ENCODE measurements at regions not wholly inside any gene's neighbourhood (a gene's known extent, or its start where the extent isn't known, plus 50 kb on each side); places are given as distances from the start of the nearest gene placed in this dataset.

DNA sequence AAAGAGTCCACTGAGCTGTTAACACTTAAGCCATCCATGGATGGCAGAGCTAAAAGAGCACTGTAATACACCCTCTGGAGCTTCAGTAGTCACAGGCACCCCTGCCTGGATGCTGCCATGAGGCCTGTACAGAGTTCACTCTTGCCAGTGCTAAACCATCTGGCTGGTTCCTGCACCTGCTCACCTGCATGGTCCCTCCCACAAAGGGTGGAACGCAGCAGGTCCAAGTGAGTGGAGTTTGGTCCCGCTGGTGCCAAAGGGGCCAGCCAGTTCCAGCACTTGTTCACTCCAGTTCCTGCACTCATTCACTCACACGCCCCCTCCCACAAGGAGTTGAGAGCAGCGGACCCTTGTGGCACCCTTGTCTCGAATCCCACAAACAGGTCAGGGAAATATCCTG is 503.5 kb downstream of the HACE1 start:
- Mint-ChIP-seq H3K9me3 (no peaks in the 10 kb centered on the region), H3K27me3 (ENCODE audit: low read depth) (no peaks in the 10 kb centered on the region), H3K36me3 (ENCODE audit: low read depth) (no peaks in the 10 kb centered on the region), H3K27ac (no peak overlapping the region), H3K4me3 (no peak overlapping the region), H3K4me1 (ENCODE audit: low read depth) (no peaks in the 10 kb centered on the region)

DNA sequence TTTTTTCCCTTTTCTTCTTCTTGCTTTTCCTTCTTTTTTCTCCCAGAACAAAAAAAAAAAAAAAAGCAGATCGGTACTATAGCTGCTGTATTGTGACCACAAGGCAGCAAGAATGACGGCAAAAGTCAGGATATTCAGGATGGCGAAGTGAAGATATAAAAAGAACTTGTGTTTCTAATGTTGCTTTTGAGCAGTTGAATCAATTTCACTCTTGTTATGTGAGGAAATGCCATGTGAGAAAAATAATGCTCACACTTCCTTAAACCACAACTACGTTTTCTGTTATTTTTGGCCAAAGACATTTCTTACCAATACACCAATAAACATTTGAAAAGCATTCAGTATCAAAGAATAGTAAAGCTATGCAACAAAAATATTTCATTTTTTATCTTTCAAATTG is 510.5 kb downstream of the HACE1 start:
- H3K27ac Mint-ChIP-seq: no peak overlapping the region
- no peaks in the 10 kb centered on the region for H3K36me3 Mint-ChIP-seq (ENCODE audit: low read depth)
- H3K4me1 Mint-ChIP-seq (ENCODE audit: low read depth): no peaks in the 10 kb centered on the region
- no peaks in the 10 kb centered on the region for H3K27me3 Mint-ChIP-seq (ENCODE audit: low read depth)
- H3K9me3 Mint-ChIP-seq: peaks cover 8% of the 10 kb centered on the region
- no peak overlapping the region for H3K4me3 Mint-ChIP-seq

DNA sequence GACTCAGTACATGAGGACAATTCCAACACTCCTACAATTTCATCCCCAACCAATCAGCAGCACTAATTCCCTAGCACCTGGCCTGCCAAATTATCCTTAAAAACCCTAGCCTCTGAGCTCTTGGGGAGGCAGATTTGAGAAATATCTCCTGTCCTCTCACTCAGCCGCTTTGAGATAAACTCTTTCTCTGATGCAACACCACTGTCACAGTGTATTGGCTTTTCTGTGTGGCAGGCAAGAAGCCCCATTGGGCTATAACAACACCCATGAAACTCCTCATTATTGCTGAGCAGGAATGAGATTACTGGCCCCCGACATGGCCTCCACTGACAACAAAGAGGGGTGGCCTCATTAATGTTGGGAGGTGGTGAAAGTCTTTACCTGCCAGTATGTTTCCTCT is 515.5 kb downstream of the HACE1 start:
- no peaks in the 10 kb centered on the region for H3K27me3 Mint-ChIP-seq (ENCODE audit: low read depth)
- no peaks in the 10 kb centered on the region for H3K4me1 Mint-ChIP-seq (ENCODE audit: low read depth)
- no peaks in the 10 kb centered on the region for H3K36me3 Mint-ChIP-seq (ENCODE audit: low read depth)
- H3K4me3 Mint-ChIP-seq: no peak overlapping the region
- peaks cover 8% of the 10 kb centered on the region for H3K9me3 Mint-ChIP-seq
- no peak overlapping the region for H3K27ac Mint-ChIP-seq

DNA sequence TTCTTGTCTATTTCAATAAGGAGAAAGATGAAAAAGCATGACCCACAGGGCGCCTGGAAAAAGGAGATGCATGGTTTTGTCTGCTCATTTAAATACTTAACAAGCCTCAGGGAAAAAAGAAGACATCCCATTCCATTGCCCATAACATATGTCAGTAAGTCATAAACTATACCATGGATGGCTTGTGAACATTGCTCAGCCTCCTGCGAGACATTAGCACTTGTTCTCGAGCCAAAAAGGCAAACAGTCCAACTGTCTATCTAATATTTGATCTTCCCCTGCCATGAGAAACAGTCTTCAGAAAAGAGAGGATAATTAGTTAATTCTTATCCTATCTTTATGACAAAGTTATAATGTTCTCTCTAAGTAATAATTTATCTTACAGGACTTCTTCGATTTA is 527.4 kb downstream of the HACE1 start:
- Mint-ChIP-seq H3K4me1 (ENCODE audit: low read depth) (no peaks in the 10 kb centered on the region), H3K4me3 (no peak overlapping the region), H3K27ac (no peak overlapping the region), H3K36me3 (ENCODE audit: low read depth) (no peaks in the 10 kb centered on the region), H3K9me3 (no peaks in the 10 kb centered on the region), H3K27me3 (ENCODE audit: low read depth) (no peaks in the 10 kb centered on the region)

DNA sequence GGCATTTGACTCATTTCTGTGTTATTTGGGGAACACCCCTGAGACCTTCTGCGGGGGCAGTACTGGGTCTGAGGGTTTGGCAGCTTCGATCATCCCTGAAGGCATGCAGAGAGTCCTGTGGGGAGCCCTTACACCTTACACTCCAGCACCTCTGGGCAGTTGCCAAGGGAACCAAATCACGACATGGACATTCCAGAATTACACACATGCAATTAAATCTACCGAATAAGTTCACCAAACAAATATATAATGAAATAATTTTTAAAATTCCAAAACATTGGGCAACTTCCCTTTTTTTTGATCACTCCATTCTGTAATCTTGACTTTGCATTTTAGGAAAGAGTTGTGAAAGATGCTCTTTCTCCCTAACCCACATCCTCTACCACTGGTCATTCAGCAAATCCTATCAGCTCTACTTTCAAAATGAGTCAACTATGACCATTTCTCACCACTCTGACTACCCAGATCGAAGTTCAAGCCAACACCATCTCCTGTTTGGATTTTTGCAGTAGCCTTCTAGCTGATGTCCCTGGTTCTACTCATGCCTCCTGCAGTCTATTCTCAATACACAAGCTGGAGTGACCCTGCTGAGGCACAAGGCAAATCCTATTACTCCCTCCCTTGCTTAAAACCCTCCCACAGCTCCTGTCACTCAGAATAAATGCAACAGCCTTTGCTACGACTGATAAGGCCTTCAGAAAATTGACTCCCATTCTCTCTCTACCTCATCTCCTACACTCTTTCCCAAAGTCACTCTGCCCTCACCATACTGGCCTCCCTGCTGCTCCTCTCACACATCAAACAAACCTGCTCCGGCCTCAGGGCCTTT is 533.3 kb downstream of the HACE1 start:
- no peaks in the 10 kb centered on the region for H3K36me3 Mint-ChIP-seq (ENCODE audit: low read depth)
- H3K27ac Mint-ChIP-seq: no peak overlapping the region
- H3K27me3 Mint-ChIP-seq (ENCODE audit: low read depth): no peaks in the 10 kb centered on the region
- no peaks in the 10 kb centered on the region for H3K9me3 Mint-ChIP-seq
- no peaks in the 10 kb centered on the region for H3K4me1 Mint-ChIP-seq (ENCODE audit: low read depth)
- no peak overlapping the region for H3K4me3 Mint-ChIP-seq

DNA sequence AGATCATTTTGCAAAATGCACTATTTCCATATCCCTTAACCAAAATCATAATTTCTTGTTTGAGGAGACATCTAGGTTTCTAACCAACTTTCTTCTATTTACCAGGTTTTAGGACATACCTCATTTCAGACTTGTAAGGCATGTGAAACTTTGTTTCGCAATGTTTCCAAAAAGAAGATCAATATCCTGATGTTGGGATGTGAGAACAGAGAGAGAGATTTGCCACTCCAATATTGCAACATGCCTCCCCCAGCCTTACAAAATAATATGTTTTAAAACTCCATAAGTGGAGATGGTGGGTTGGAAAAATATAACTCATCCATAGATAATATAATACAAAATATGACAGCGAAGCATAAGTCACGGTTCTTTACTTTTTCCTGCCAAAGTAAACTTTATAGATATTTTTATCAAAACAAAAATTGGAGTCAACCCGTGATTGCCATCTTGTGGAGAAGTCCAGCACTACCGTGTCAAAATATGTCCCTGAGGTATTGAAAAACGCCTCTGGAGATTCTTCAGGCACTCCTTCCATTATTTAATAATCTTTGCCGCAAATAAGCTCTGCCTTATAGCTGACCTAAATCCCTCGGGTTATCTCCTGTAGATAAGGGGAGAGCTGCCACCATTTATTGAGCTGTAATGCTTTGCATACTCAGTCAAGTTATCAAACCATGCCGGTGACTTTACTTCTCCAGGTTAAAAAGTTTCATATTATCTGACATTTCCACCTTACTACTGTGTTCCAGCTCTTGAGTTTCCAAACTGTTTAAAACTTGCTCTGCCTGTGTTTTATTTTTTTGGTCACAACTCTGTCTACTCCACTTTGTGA is 534.2 kb downstream of the HACE1 start:
- H3K4me1 Mint-ChIP-seq (ENCODE audit: low read depth): no peaks in the 10 kb centered on the region
- no peaks in the 10 kb centered on the region for H3K9me3 Mint-ChIP-seq
- H3K36me3 Mint-ChIP-seq (ENCODE audit: low read depth): no peaks in the 10 kb centered on the region
- no peak overlapping the region for H3K27ac Mint-ChIP-seq
- no peaks in the 10 kb centered on the region for H3K27me3 Mint-ChIP-seq (ENCODE audit: low read depth)
- no peak overlapping the region for H3K4me3 Mint-ChIP-seq

DNA sequence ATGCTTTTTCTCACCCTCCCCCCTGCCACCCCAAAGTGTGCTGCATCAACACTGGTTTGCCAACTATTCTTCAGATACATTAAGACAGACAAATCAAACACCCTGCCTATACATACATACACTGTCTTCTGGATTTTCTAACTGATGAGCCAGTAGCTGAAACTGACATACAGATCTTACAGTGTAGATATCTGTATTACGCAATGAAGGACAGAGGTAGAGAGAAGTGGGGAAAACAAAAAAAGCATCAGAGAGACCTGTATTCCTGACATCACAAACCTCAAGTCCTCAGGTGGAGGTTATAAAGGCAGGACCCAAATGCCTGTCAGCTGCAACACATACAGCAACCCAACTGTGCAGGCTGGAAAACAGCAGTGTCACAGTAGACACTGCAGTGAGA is 535.4 kb downstream of the HACE1 start:
- Mint-ChIP-seq H3K27ac (no peak overlapping the region), H3K4me1 (ENCODE audit: low read depth) (no peaks in the 10 kb centered on the region), H3K9me3 (no peaks in the 10 kb centered on the region)

DNA sequence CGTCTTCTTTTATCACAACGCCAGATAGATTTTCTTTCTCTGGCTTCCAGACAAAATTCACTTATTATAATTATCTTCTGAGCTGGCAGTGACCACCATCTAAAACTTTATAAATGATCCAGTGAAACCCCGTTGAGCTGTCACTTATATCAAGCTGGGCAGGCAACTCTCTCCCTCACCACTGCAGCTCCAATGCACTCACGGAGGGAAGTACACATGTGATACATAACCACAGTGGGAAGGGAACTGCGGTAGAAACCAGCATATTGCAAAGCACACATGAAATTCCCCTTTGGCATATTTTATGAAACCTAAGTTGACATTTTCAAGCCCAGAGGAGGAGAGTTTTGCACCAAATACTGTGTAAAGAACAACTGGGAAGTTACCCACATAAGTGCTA is 536.9 kb downstream of the HACE1 start:
- H3K4me1 Mint-ChIP-seq (ENCODE audit: low read depth): no peaks in the 10 kb centered on the region
- H3K27ac Mint-ChIP-seq: no peak overlapping the region
- H3K36me3 Mint-ChIP-seq (ENCODE audit: low read depth): no peaks in the 10 kb centered on the region
- no peak overlapping the region for H3K4me3 Mint-ChIP-seq
- no peaks in the 10 kb centered on the region for H3K9me3 Mint-ChIP-seq
- no peaks in the 10 kb centered on the region for H3K27me3 Mint-ChIP-seq (ENCODE audit: low read depth)

More for the DNA sequence above, 535.4 kb downstream of the HACE1 start:
- Mint-ChIP-seq H3K36me3 (ENCODE audit: low read depth) (no peaks in the 10 kb centered on the region), H3K4me3 (no peak overlapping the region), H3K27me3 (ENCODE audit: low read depth) (no peaks in the 10 kb centered on the region)

DNA sequence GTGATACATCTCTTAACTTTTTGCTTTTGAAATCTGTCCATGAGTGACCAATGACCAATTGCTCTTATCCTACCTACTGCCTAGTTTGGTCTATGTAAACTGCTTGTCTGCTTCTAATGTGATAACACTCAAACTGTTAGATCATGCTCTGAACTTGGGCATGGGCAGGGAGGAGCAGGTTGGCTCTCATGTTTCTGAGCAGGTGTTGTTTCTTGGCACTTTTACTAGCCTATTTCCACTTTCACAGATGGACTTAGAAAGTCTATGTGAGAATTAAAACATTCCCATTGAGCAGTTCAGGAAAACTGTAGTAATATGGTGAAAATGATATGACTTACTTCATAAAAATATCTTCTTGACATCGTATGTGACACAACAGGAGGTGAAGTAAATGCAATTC is 538.4 kb downstream of the HACE1 start:
- Mint-ChIP-seq H3K4me1 (ENCODE audit: low read depth) (no peaks in the 10 kb centered on the region), H3K27ac (no peak overlapping the region), H3K27me3 (ENCODE audit: low read depth) (no peaks in the 10 kb centered on the region), H3K9me3 (no peaks in the 10 kb centered on the region), H3K4me3 (no peak overlapping the region), H3K36me3 (ENCODE audit: low read depth) (no peaks in the 10 kb centered on the region)

DNA sequence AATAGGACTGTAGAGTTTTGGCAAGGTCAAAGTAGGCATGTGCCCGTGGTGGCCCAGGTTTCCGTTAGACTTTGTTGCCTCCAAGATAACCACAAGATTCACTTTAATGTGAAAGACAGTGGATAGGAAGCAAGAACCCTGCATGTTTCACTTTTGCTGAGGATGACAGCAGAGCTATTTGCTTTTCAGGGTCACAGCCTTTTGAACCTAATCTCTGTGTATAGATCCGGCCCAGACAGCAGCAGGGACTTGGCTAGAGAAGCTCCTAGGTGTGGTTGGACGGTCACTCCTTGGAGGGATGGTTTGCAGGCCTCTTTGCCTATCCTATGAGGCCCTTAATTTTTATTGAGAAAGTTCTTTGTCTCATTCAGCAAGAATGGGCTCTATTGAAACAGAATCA is 538.8 kb downstream of the HACE1 start:
- Mint-ChIP-seq H3K27me3 (ENCODE audit: low read depth) (no peaks in the 10 kb centered on the region), H3K27ac (no peak overlapping the region), H3K4me1 (ENCODE audit: low read depth) (no peaks in the 10 kb centered on the region), H3K4me3 (no peak overlapping the region), H3K9me3 (no peaks in the 10 kb centered on the region), H3K36me3 (ENCODE audit: low read depth) (no peaks in the 10 kb centered on the region)

DNA sequence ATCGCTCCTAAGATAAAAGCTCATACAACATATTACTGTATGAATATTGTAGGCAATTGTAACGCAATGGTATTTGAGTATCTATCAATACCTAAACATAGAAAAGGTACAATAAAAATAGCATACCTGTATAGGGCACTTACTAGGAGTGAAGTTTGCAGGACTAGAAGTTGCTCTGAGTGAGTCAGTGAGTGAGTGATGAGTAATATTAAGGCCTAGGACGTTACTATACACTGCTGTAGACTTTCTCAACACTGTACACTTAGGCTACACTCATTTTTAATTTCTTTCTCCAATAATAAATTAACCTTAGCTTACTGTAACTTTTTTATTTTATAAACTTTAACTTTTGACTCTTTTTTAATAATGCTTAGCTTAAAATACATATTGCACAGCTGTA is 546.9 kb downstream of the HACE1 start:
- H3K36me3 Mint-ChIP-seq (ENCODE audit: low read depth): no peaks in the 10 kb centered on the region
- no peaks in the 10 kb centered on the region for H3K27me3 Mint-ChIP-seq (ENCODE audit: low read depth)
- H3K27ac Mint-ChIP-seq: no peak overlapping the region
- H3K4me3 Mint-ChIP-seq: no peak overlapping the region
- H3K9me3 Mint-ChIP-seq: no peaks in the 10 kb centered on the region
- H3K4me1 Mint-ChIP-seq (ENCODE audit: low read depth): no peaks in the 10 kb centered on the region

DNA sequence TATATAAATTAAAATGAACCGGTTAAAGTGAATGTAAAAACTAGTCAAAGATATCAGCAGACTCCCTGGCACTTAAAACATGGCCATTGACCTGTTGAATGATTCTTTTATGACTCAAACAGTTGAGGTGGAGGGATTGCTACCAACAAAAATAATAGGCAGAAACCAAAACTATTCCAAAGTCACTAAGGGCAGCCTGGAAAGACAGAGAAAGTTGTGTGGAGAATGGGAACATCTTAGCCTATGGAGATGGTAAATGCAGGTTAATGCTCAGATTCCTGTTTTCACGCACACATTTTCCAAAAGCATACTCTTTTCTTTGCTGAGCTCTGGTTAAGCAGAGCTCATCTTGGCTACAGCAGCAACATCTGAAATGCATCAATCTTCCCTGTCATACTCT is 553.5 kb downstream of the HACE1 start:
- H3K27ac Mint-ChIP-seq: no peak overlapping the region
- no peaks in the 10 kb centered on the region for H3K9me3 Mint-ChIP-seq
- no peak overlapping the region for H3K4me3 Mint-ChIP-seq
- no peaks in the 10 kb centered on the region for H3K27me3 Mint-ChIP-seq (ENCODE audit: low read depth)
- H3K36me3 Mint-ChIP-seq (ENCODE audit: low read depth): no peaks in the 10 kb centered on the region
- no peaks in the 10 kb centered on the region for H3K4me1 Mint-ChIP-seq (ENCODE audit: low read depth)

DNA sequence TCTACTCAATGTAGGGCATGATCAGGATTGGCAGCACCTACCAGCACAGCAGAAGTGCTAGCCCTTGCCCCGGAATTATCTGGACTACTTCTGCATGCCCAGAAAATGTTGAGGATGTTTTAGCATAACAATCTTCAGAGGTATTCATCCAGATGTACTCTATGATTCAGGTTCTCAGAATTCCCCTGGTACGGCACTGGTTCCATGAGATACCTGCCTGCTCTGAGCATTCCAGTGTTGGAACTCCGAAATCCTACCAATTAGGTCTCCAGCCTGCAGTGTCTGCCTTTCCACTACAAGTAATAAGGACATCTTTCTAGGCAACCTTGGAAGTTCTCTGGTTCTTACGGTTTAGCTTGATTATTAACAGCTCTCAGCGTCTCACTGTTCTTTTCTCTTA is 554.5 kb downstream of the HACE1 start:
- Mint-ChIP-seq H3K36me3 (ENCODE audit: low read depth) (no peaks in the 10 kb centered on the region), H3K4me3 (no peak overlapping the region), H3K27ac (no peak overlapping the region), H3K4me1 (ENCODE audit: low read depth) (no peaks in the 10 kb centered on the region), H3K9me3 (no peaks in the 10 kb centered on the region), H3K27me3 (ENCODE audit: low read depth) (no peaks in the 10 kb centered on the region)

DNA sequence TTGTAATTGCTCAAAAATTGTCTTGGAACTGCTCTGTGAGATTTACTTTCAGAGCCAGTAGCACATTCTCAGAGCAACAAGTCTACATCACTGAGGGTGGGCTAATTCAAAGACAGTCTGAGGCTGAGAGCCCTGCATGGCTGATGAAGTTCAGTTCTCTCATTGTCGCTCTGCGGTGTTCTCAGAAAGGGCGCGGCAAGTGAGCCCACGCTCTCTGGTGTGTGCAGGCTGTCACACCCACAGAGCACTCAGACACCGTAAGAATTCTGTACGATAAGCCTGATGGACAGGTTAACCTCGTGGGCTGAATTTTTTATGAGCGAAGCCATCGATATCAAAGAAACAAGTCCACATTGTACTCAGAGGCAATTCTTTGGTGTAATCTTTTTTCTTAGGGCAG is 557.8 kb downstream of the HACE1 start:
- Mint-ChIP-seq H3K27me3 (ENCODE audit: low read depth) (no peaks in the 10 kb centered on the region), H3K36me3 (ENCODE audit: low read depth) (no peaks in the 10 kb centered on the region), H3K4me3 (no peak overlapping the region), H3K4me1 (ENCODE audit: low read depth) (no peaks in the 10 kb centered on the region), H3K27ac (no peak overlapping the region), H3K9me3 (no peaks in the 10 kb centered on the region)

DNA sequence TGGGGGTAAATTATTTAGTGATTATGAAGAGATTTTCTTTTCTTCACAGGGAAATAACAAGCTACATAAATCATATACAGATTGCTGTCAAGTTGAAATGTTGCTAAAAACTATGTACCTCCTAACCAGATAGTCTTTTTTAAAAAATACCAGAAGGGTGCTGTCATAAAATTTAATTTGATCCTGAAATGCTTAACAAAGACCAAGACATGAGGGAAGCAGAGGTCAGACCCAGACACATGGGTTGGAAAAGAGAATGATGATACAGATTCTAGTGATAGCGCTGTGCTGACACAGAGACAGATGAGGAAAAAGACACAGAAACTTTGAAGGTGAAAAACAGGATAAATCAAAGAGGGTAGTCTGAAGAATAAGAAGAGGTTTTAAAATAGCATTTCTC is 573.1 kb downstream of the HACE1 start:
- H3K4me3 Mint-ChIP-seq: no peak overlapping the region
- no peaks in the 10 kb centered on the region for H3K27me3 Mint-ChIP-seq (ENCODE audit: low read depth)
- no peak overlapping the region for H3K27ac Mint-ChIP-seq
- no peaks in the 10 kb centered on the region for H3K4me1 Mint-ChIP-seq (ENCODE audit: low read depth)
- no peaks in the 10 kb centered on the region for H3K9me3 Mint-ChIP-seq
- H3K36me3 Mint-ChIP-seq (ENCODE audit: low read depth): no peaks in the 10 kb centered on the region

Data from T-helper 1 cell treated with Interleukin-12 subunit alpha and Interleukin-12 subunit beta and Interleukin-4 antibody, amounts not matched to agents 30 μg/mL and 1 μg/mL, for 36 hours (primary cell).